ENCODE measurements at regions not wholly inside any gene's neighbourhood (a gene's known extent, or its start where the extent isn't known, plus 50 kb on each side); places are given as distances from the start of the nearest gene placed in this dataset.

DNA sequence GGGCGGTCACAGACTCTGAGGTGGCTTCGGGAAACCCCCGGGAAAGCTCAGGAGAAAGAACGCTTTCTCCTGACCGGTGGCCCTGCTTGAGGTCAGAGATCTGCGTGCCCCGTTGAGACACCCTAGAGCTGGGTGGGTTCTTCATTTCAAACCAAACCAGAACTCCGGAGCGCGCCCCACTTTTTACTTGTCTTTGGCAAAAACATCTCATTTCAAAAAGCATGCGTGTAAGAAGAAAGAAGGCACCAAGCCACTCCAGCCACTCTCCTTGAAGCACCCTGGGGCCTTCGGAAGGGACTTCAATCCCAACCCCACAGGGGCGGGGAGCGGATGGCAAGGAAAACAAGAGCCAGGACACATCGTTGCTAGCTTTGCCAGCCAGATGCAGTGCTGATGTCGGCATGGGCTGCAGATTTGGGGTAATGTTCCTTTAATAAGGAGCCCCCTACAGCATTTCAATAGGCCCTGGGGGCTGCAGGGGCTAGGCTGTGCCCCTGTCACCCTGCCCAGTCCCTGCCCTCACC is 171.7 kb downstream of the ERCC6L2 start:
- Histone ChIP-seq H3K9me3 (ENCODE audit: insufficient read depth in 2 of 2, low read depth in 1 of 2, low read length in 1 of 2) (no peaks in the 10 kb centered on the region), H2BK120ac (replicated peaks; ENCODE audit: low read depth, low read length) (no peak overlapping the region), H4K5ac (ENCODE audit: insufficient read length, low read depth, low read length) (no peak overlapping the region), H3K27ac (ENCODE audit: low read depth, low read length) (no peak overlapping the region), H3K23me2 (ENCODE audit: low read depth, low read length) (no peaks in the 10 kb centered on the region), H3K79me1 (ENCODE audit: low read depth, low read length) (no peaks in the 10 kb centered on the region), H2BK15ac (ENCODE audit: low read length) (no peak overlapping the region), H4K20me1 (replicated peaks in 1 of 2; ENCODE audit: control insufficient read depth in 1 of 2, insufficient read depth in 2 of 2, low read length in 2 of 2) (no peaks in the 10 kb centered on the region), H2BK5ac (ENCODE audit: low read depth, low read length) (no peak overlapping the region), H2AFZ (ENCODE audit: low read length) (no peak overlapping the region), H3K27me3 (replicated peaks in 1 of 4; ENCODE audit: control insufficient read depth in 3 of 4, extremely low read depth in 1 of 4, insufficient read depth in 3 of 4, low read length in 3 of 4) (peaks cover 0 to 5% (median 3%) of the 10 kb centered on the region in 4 experiments; a peak in 5 of 7 replicates), H3K14ac (ENCODE audit: insufficient read length) (no peak overlapping the region), H3K23ac (ENCODE audit: insufficient read length) (no peak overlapping the region), H2AK5ac (ENCODE audit: low read depth, low read length) (no peak overlapping the region), H3K9ac (replicated peaks in 1 of 4; ENCODE audit: extremely low read depth in 1 of 4, low read depth in 3 of 4, low read length in 3 of 4) (no peak overlapping the region), H4K91ac (replicated peaks; ENCODE audit: insufficient read length, low read length) (no peak overlapping the region), H3K4me3 (ENCODE audit: extremely low read depth in 1 of 4, insufficient read depth in 2 of 4, low read depth in 3 of 4, low read length in 4 of 4) (no peak overlapping the region), H2BK20ac (ENCODE audit: low read length) (no peak overlapping the region), H3K79me2 (ENCODE audit: control insufficient read depth in 1 of 2, insufficient read depth in 2 of 2, low read length in 2 of 2) (no peaks in the 10 kb centered on the region), H3K36me3 (ENCODE audit: control insufficient read depth in 2 of 4, insufficient read depth in 4 of 4, low read length in 3 of 4) (no peaks in the 10 kb centered on the region), H3K4ac (replicated peaks; ENCODE audit: insufficient read length, low read depth, low read length) (no peak overlapping the region), H3K18ac (ENCODE audit: extremely low read depth, low read length) (no peak overlapping the region; the same call in 1 of the 2 replicates), H4K8ac (ENCODE audit: extremely low read depth, insufficient read depth, low read length) (no peak overlapping the region), H2BK12ac (ENCODE audit: low read depth, low read length) (no peak overlapping the region), H3K56ac (replicated peaks; ENCODE audit: insufficient read length, low read depth, low read length) (no peak overlapping the region), H3K4me2 (ENCODE audit: insufficient read depth in 1 of 2, low read depth in 2 of 2, low read length in 2 of 2) (no peak overlapping the region), H3K4me1 (replicated peaks in 1 of 4; ENCODE audit: control insufficient read depth in 3 of 4, insufficient read depth in 4 of 4, low read length in 3 of 4) (peaks cover 3 to 7% (median 6%) of the 10 kb centered on the region in 4 experiments; a peak in 5 of 7 replicates)
- TF ChIP-seq EZH2 (IDR thresholded peaks at IDR 0.05; ENCODE audit: low read depth, low read length, severe bottlenecking) (no peak), HDAC2 (IDR thresholded peaks at IDR 0.05; ENCODE audit: borderline replicate concordance in 1 of 2, low read depth in 2 of 2, low read length in 2 of 2) (no peak), SP2 (IDR thresholded peaks at IDR 0.05; ENCODE audit: low read length) (no peak), PHF8 (conservative IDR thresholded peaks at IDR 0.05; ENCODE audit: low read depth, low read length) (no peak), JUND (IDR thresholded peaks at IDR 0.05; ENCODE audit: low read length) (no peak), USF2 (IDR thresholded peaks at IDR 0.05; ENCODE audit: low read length) (no peak), TEAD4 (IDR thresholded peaks at IDR 0.05; ENCODE audit: low read depth, low read length) (no peak), CBX5 (IDR thresholded peaks at IDR 0.05; ENCODE audit: low read depth, low read length) (no peak), BRCA1 (IDR thresholded peaks at IDR 0.05; ENCODE audit: low read depth, low read length) (no peak), RFX5 (IDR thresholded peaks at IDR 0.05; ENCODE audit: borderline replicate concordance, low read depth, low read length) (no peak), FOSL1 (IDR thresholded peaks at IDR 0.05; ENCODE audit: insufficient read depth, low read depth, low read length) (no peak), ASH2L (IDR thresholded peaks at IDR 0.05; ENCODE audit: low read length) (no peak), CREB1 (IDR thresholded peaks at IDR 0.05) (no peak)
- no peak for FAIRE-seq
- POLR2A ChIA-PET (ENCODE audit: partially characterized antibody): no interaction called here
- DNase-seq (ENCODE audit: low read depth in 1 of 2, low spot score in 2 of 2): no peak
- 88% methylated on average over 16 of the region's 16 CpGs; no CpG with 5 or more reads in 1 of the 2 experiments for WGBS, 2 experiments (ENCODE audit: extremely low coverage in 1 of 2, insufficient coverage in 1 of 2, insufficient read length in 1 of 2, insufficient replicate concordance in 2 of 2, low coverage in 1 of 2, low lambda C conversion rate in 2 of 2, missing lambda C conversion rate in 1 of 2)
- CTCF ChIA-PET (ENCODE audit: partially characterized antibody): no interaction called here
